GM21367 (cell line): ENCODE measurements at regions not wholly inside any gene's neighbourhood (a gene's known extent, or its start where the extent isn't known, plus 50 kb on each side); places are given as distances from the start of the nearest gene placed in this dataset.

Experiments
- ATAC-seq: cut with Tn5 transposase; IDR thresholded peaks from one replicate; pipeline ENCODE4 v1.9.1; 2021; ENCODE audit not compliant: unreplicated experiment

GRCh38 chr20:6884114-6884513, 116.6 kb downstream of the BMP2 start:
- no peak for ATAC-seq

DNA sequence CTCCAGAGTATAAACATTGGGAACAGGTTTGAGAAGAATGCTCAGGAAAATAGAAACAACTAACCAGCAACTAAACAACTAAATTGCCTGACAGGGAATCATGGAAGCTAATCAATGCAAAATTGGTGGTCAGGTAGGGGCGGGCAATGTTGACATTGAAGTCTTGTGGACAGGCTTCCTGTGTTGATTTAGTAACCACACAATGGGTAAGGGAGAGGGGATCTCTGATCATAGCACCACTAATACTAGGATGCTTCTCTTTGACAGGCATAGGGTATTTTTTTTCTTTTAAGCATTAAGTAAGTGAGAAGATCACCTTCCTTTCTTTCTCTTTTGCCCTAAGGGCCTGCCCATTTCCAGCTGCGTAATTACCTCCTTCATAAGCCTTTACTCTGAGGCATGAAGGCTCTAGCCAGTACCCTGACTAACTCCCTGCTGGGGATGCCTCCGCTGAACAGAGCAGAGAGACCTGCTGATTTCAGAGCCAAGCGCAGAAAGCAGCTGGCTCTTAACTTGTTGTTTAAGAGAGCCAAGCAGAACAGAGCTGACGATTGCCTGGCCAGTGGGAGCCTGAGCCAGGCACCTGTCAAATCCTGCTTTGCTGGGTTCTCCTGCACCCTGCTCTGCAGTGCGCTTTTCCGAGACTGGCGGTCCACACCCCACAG, 118.7 kb downstream of the BMP2 start:
- no peak for ATAC-seq

GRCh38 chr20:6887966-6888365, 120.5 kb downstream of the BMP2 start:
- no peak for ATAC-seq

DNA sequence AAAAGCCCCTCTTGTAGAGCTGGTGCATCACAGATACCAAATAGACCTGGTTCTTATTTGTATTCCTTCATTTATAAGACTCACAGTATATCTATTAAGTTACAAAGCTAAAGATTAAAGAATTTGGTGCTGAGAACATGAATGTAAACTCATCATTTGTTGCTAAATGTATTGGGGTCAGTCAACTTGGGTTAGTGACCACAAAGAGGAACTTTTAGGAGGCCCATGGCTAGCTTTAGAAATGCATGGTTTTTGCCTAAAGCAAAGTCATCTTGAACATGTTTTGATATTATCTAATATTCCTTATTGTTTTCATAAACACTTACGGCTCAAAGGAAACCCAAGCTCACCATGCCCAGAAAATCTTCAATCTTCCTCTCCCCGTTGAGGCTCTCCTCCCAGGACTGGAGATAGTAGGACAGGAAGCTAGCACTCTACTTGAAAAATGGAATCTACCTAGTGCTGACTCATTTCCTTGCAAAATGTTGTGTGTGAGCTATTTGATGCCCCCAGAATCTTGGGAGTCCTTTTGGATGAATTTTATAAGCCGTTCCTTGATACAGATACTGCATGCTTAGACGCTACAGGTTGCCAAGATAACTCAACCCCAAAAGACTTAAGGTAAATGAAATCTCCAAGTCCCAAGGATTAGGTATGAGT, 121.4 kb downstream of the BMP2 start:
- no peak for ATAC-seq

GRCh38 chr20:6892724-6893123, 125.2 kb downstream of the BMP2 start:
- ATAC-seq: no peak

- ATAC-seq: no peak
Observed at GRCh38 chr20:6898928-6899327, 131.4 kb downstream of the BMP2 start.

- ATAC-seq: no peak
Observed at GRCh38 chr20:6906871-6907270, 139.4 kb downstream of the BMP2 start.

DNA sequence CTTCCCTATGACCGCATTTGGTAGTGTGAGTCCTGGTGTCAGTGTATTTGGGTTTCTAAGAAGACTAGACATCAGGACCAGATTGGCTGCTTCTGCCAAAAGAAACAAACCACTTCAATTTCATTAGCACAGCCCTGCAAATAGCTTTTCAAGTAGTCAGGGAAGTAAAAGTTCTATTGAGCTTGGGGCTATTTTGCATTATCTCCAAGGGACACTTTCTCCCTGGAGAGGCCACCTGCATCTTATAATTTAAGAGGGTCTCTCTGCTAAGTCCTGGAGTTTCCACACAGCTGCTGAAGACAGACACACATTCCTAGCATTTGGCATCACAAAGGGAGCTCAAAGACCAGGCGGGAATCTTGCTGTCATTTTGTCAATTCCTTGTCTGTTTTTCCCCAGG, 141.2 kb downstream of the BMP2 start:
- no peak for ATAC-seq

DNA sequence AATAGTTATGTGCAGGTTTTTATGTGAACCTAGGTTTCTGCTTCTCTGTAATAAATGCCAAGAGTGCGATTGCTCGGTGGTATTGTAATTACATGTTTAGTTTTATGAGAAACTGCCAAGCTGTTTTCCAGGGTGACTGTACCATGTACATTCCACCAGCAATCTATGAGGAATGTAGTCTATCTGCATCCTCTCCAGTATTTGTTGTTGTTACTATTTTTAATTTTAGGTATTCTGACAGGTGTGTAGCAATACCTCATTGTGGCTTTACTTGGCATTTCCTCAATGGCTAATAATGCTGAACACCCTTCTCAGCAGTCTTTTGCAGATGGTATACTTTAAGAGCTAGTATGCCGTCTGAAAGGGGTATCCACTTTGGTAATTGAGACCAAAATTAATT, 142.1 kb downstream of the BMP2 start:
- ATAC-seq: no peak

DNA sequence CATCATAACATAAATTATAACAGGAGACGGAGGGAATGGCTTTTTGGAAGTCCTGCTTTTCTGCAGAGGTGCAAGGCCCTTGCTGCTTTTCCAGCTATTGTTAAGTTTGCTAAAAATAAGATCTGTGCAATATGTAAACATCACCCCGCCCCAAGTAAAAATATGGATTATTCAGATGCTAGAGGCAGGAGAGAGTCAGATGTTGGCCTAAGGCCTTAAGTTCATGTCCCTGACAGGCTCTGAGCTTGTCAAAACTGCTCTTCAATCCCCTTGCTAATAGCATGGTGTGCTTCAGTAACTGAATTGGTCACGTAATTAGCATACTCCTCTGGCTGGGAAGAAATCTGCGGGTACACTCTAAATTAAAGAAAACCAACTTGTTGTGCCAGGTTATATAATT, 147.5 kb downstream of the BMP2 start:
- ATAC-seq: no peak

GRCh38 chr20:6916938-6917337, 149.5 kb downstream of the BMP2 start:
- ATAC-seq: no peak

- no peak for ATAC-seq
Observed at GRCh38 chr20:6919792-6920468, 152.4 kb downstream of the BMP2 start.

DNA sequence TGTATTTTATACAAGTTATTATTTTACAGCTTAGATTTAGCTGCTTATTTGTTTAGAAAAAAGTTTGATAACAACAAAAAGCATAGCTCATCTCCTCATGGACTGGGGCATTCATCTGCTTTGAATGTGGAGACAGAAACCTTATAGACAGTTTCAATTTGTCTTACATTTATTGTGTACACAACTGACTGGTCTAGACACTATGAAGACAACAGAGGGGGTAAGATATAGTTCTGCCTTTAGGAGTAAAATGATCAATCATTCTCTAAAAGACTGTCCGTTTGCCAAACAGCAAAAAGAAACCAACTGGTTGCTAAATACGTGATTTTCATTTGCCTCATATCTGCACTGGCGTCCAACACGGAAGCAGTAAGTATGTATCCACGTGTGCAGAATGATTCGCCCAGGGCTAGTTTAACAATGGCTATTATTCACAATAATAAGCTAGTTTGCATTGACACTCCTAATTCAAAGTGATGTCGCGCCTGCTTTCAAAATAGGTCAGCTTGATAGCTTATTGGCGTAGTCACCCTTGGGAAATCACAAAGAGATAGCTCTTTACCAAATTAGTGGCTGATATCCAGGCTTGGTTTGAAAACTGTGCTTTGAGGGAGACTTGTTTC, 153.6 kb downstream of the BMP2 start:
- no peak for ATAC-seq

DNA sequence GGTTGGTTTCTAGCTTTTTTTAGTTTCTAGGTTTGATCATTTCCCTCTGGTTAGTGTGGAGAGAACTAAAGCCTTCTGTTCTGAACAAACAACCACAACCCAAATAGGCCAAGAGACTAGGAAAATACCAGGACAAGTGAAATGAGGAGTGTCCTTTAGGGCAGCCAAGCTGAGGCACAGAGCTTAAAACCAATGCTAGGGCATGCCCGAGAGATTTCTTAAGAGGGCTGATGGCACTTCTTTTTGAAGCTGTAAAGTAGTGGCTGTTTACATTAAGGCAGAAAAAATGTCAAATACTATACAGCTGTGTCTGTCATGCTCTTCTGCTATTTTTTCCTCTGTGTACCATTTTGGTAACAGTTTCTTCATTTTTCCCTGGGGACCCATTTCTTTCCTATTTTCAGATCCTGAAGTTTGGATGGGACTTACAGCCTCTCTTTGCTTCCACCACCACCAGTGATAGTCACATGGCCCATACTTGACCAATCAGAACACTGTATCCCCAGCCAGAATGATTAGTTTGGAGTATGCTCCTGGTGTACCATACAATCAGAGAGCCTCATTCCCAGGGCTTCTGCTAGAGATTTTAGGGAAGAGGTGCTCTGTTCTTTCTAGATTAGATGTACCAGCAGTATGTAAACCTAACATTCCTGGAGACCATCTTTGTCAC, 154.4 kb downstream of the BMP2 start:
- ATAC-seq: no peak

GRCh38 chr20:6924681-6925080, 157.2 kb downstream of the BMP2 start:
- no peak for ATAC-seq

DNA sequence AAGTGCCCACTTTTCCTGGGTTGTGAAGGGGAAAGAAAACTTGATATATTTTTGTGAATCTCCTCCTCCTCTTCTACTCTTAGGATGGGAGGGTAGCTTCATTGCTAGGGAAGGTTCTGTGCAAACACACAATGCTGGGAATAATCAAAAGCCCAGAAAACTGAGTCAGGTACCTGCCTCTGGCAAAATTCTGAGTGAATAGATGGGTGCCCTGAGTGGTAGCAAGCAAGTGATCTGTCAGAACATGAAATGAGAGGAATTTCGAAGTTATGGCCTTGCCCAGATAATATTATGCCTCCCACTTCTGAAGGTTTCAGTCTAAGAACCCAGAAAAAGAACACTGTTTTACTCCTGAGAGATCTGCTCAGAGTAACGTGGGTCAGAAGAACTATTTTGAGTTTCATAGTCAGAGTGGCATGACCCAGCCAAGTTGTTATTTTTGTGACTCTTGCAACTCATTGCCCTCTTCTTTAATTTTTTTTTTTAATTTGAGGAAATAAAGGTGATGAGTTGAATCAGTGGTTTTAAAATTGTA, 158.3 kb downstream of the BMP2 start:
- ATAC-seq: no peak

DNA sequence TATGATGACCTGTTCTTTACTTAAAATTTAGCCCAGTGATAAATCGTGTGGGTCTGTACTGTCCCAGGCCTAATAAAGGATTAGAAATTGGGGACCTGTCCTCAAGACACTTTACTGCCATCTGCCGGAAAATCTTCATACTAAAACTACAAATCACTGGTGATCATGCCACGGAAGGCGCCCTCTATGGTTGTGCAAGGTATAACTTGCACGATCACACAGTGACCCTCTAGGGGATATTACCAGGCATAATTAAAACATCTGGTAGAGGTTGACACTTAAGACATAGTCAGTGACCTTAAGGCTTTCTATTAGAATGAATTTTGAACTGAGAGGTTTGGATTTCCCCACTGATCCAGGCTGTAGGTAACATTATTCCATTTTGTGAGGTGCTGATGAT, 172.6 kb downstream of the BMP2 start:
- no peak for ATAC-seq

DNA sequence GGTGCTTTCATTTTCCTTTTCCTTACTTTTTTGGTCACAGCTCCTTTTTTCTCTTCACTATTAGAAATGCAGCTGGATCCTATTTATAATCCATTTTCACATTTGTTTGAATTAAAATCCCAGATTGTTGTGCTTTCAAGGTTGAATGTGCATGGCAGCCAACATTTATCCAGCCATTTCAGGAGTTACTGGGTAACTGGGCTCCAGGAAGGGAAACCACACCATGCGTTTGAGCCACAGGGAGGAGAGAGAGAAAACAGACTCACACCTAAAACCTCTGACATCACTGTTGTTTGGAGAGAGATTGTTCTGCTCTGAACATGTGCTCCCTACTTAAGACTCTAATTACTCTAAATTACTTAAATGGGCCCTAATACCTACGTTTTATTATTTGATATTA, 173.4 kb downstream of the BMP2 start:
- no peak for ATAC-seq

DNA sequence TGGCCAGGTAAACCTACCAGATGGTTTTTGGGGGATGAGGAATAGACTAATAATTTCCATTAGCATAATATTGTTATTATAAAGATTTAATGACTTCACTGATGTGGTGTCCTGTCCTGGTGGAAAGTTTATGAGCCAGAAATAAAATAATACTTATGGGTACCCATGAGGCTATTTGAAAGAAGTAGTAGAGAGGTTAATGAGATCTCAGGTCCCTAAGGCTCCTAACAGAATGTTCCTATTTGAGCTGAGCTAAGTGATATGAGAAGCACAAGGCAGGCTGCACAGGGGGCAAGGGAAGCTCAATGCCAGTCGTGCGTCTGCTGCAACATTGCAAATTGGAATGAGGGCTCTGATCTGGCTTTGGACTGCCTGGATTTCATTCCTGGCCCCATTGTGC, 174.1 kb downstream of the BMP2 start:
- ATAC-seq: no peak

- no peak for ATAC-seq
Observed at GRCh38 chr20:6942266-6942665, 174.8 kb downstream of the BMP2 start.

GRCh38 chr20:6944292-6944691, 176.8 kb downstream of the BMP2 start:
- ATAC-seq: no peak
